ENCODE measurements at regions not wholly inside any gene's neighbourhood (a gene's known extent, or its start where the extent isn't known, plus 50 kb on each side); places are given as distances from the start of the nearest gene placed in this dataset.
"Not testable (repeated sequence)": the region's sequence is repeated elsewhere in the genome, so short reads cannot be mapped to it uniquely, and the experiment has no call there.

DNA sequence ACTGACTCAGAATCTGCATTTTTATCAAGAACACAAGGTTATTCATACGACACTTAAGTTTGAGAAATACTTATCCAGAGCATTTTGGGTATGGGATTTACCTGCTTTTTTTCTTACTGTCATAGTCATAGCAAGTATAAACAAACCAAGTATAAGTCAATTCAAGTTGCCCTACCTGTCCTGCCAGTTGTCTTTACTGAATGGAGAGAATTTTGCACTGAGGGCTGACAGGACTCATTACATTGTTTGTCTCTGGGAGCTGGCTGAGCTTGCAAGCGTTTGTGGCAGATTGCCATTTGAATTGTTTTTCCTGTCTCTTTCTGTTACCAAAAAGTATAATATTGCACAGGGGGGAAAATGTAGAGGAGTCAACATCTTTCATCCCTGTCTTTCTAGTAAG lies 278.9 kb upstream of the MAGEC2 start:
- DNase-seq = no peak

DNA sequence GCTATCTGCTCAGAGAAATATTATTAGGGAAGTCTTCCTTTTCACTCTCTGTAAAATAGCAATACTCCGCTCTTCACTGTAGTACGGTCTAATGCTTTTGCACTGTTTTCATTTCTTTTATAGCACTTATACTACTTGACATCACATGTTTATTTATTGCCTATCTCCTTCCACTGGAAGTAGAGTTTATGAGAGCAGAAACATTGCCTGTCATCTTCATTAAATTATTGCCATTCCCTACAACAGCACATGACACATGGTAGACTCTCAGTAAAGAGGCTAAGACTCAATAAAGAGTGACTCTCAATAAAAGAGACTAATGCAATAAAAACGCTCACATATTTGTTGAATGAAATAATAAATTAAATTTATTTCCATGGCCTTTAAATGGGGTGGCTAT lies 241.3 kb upstream of the MAGEC2 start:
- DNase-seq = no peak

DNA sequence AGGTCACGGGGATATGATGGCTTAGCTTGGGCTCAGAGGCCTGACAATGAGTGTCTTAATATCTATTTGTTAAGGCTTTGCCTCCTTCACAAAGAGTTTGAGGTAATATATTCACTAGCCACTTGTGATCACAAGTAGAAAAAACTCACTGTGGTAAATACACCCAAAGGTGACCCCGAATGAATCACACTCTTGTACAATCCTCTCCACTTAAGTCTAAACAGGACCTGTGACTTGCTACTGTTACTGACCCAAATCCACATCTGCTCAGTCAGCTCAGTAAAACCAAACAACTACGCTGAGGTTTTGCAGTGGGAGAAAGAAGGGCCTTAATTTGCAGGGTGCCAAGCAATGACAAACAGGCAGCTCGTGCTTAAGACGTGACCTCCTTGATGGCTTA lies 223.8 kb upstream of the MAGEC2 start:
- DNase-seq = no peak

DNA sequence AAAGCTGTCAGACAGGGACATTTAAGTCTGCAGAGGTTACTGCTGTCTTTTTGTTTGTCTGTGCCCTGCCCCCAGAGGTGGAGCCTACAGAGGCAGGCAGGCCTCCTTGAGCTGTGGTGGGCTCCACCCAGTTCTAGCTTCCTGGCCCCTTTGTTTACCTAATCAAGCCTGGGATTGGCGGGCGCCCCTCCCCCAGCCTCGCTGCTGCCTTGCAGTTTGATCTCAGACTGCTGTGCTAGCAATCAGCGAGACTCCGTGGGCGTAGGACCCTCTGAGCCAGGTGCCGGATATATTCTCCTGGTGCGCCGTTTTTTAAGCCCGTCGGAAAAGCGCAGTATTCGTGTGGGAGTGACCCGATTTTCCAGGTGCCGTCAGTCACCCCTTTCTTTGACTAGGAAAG lies 185.9 kb upstream of the MAGEC2 start:
- not testable (repeated sequence) for DNase-seq

DNA sequence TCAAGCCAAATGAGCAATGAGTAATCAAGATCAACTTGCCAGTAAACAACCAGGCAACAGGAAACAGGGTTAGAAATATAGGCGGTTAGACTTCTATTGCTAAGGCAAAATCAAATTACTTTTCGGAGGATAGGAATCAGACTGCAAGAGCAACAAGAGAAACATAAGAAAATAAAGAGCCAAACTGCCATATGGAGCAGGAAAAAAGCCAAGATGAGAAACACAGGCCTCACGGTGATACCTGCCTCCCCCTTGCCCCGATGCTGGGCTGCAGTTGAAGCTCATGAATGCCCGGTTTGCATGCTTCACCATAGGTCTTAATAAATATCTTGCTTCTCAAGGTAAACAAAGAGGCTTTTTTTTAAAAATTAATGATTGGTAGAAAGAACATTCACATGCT lies 158.4 kb upstream of the MAGEC2 start:
- DNase-seq = no peak

DNA sequence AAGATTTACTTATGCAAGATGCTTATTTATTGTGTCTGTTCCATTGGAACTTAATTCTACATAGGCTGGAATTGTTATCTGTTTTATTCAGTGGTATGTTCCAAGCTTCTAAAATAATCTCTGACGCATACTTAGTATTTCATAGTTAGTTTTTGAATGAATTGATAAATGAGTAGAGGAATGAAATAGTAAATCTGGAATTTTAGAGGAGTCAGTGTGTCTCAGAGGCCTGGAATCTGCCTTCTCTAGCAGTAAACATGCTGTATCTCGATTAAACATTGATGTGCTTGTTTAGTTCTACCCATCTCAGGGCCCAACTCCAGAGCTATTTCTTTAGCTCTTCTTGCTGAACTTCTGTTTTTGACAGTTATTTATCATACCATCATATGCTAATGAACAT lies 154.2 kb upstream of the MAGEC2 start:
- DNase-seq = no peak

DNA sequence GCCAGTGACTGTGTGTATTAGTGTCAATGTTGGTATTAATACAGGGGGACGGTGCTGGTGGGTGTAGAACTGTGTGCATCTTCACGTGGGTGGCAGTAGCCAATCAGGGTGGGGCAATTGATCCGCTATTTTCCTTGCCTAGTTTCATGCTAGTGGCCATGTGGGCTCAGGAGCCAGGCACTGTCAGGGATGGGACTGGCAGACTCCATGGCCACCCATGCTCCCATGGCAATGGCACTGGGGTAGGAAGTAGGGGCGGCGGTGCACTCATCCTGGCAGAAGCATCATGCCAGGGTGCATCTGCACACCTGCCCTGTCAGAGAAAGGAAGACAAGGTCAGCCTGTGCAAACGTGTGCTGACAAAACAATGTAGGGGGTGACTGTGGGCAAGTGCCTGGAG lies 122.1 kb upstream of the MAGEC2 start:
- DNase-seq = no peak

DNA sequence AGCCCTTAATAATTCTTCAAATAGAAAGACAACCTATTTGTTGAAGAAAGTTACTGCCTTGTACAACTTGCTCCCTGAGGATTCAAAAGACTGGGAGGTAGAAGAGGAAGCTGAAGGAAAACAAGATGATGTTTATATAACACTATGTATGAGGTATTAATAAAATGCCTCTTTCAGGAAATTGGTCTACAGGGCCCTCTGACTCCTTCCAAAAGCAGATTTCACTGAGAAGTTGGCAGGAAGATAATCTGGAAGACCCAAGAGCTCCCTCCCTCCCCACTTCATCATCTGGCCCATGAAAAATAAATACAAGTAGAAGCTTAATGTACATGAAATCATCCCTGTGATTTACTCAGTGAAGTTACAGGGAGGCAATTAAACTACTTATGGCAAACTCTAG lies 107.5 kb upstream of the MAGEC2 start:
- no peak for DNase-seq

DNA sequence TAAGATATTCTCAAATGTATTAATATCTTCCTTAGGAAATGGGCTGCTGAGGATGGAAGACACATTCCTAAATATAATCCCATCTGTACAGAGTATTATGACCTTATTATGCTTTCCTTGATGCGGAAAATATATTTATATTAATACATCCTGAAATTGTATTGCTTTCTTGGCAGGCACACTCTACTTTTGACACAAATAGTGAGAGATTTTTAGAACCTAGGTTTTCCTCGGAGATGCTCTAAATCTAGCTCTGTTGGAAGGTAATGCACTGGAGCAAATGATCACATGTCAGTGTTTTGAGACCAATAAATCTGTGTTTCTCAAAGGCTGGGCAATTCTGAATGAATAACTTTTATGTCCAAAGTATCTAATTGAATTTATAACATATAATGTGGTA lies 94.3 kb upstream of the MAGEC2 start:
- DNase-seq = no peak

DNA sequence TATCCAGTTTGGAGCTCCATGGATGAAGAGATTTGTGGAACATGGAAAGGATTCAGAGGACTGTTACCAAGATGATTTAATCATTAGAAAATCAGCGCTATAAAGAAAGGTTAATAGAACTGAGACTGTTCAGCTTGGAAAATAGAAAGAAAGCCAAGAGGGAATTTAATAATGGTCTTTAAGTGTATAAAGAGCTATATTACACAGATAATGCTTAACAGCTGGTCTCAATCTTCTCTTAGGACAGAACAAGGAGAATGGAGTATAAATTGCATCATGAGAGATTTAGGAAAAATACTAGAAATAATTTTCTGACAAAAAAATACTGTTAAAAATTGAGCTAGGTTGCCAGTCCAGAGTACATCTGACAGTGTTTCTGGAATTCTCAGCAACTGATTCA lies 91.3 kb upstream of the MAGEC2 start:
- no peak for DNase-seq

DNA sequence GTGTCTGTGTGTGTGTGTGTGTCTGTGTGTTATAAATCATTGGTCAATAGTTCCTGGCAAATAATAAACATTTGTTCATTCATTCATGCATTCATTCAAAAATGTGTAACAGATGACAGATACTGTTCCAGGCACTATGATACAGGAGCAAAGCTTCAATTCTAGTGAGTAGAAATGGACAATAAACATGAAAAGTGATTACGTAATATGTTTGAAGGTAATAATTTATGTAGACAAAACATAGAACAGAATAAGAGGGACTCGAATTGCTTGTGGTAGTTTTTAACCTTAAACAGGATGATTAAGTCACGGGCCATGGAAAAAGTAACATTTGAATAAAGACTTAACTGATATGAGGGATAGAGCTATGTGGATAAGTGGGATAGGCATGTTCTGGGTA lies 90.1 kb upstream of the MAGEC2 start:
- DNase-seq = no peak

DNA sequence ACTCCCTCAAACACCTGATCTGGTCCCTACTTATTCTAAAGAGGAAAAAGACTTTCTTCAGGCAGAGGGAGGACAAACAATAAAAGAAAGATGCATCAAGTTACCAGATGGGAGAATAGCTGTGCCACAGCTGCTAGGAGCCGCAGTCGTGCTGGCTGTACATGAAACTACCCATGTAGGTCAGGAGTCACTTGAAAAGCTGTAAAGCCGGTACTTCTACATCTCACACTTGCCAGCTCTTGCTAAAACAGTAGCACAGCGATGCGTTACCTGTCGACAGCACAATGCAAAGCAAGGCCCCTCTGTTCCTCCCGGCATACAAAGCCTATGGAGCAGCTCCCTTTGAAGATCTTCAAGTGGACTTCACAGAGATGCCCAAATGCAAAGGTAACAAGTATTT lies 65.1 kb upstream of the MAGEC2 start:
- DNase-seq = not testable (repeated sequence)

DNA sequence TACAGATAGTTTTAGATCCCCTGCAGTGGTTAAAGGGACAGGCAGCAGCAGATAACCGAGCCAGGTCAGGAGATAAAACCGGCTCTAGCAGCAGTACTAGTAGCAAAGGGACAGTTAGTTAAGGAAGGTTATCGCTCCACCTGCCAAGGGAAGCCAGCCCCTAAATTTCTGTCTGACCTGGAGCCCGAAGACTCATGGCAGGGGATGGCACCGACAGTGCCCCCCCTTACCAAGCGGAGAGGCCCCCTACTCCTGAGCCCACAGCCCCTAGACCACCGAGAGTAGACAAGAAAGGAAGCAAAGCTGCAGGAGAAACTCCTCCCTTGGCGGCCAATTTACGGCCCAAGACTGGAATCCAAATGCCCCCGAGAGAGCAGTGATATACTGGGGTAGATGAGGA lies 61.3 kb upstream of the MAGEC2 start:
- DNase-seq = no peak

DNA sequence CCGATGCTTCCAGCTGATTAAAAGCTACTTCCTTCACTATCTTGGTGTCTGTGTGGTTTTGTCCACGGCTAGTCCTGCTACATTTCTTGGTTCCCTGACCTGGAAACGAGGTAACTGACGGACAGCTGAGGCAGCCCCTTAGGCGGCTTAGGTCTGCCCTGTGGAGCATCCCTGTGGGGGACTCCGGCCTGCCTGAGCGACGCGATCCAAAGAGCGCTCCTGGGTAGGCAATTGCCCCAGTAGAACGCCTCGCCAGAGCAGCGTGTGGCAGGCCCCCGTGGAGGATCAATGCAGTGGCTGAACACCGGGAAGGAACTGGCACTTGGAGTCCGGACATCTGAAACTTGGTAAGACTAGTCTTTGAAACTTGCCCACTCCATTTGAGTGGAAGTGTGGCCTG lies 60.5 kb upstream of the MAGEC2 start:
- not testable (repeated sequence) for DNase-seq

DNA sequence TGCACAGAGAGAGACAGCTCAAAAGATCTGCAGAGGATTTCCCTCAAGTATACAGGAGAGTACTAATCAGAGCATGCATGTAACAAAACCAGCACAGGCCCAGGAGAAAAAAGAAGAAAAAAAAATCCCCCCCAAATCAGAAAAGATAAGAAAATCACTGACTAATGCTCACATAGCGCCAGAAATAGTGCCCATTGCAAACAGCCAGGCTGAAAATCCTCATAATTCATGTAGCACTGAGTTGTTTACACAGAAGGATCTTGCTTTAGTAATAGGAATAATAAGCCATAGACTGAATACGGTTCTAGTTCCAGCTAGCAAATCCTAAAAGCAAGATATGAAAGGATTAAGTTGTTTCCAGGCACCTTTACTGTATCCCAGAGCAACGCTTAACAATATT lies 51.8 kb upstream of the MAGEC2 start:
- no peak for DNase-seq
